ENCODE measurements at regions not wholly inside any gene's neighbourhood (a gene's known extent, or its start where the extent isn't known, plus 50 kb on each side); places are given as distances from the start of the nearest gene placed in this dataset.

DNA sequence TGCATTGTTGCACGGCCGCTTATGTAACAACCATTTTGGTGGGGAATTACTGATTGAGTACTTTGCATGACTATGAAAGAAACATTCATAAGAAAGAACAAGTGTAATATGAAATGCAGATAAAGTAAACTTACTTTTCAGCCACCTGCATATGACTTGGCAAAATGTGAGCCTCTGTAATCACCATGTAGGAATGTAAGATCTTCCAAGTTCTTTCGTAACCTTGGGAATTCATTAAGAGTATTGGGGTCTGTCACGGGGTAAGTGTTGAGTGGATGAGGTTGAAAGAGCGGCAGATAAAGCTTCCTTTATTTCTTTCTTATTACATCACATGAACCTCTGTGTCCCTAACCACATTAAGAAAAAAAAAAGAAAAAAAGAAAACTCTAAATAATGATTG, 348.5 kb upstream of the NR3C2 start:
- no peak overlapping the region for H3K4me3 ChIP-seq (ENCODE audit: low read depth, low read length)
- in situ Hi-C loops (cut with HindIII; ENCODE audit: low sequenced_read_pairs) = no loop called here
- TF ChIP-seq, protein P1, sequence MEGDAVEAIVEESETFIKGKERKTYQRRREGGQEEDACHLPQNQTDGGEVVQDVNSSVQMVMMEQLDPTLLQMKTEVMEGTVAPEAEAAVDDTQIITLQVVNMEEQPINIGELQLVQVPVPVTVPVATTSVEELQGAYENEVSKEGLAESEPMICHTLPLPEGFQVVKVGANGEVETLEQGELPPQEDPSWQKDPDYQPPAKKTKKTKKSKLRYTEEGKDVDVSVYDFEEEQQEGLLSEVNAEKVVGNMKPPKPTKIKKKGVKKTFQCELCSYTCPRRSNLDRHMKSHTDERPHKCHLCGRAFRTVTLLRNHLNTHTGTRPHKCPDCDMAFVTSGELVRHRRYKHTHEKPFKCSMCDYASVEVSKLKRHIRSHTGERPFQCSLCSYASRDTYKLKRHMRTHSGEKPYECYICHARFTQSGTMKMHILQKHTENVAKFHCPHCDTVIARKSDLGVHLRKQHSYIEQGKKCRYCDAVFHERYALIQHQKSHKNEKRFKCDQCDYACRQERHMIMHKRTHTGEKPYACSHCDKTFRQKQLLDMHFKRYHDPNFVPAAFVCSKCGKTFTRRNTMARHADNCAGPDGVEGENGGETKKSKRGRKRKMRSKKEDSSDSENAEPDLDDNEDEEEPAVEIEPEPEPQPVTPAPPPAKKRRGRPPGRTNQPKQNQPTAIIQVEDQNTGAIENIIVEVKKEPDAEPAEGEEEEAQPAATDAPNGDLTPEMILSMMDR (IDR thresholded peaks at IDR 0.05; ENCODE audit: low read depth, low read length, missing control alignments) = no peak
- no peak for DNase-seq (ENCODE audit: low read depth)

DNA sequence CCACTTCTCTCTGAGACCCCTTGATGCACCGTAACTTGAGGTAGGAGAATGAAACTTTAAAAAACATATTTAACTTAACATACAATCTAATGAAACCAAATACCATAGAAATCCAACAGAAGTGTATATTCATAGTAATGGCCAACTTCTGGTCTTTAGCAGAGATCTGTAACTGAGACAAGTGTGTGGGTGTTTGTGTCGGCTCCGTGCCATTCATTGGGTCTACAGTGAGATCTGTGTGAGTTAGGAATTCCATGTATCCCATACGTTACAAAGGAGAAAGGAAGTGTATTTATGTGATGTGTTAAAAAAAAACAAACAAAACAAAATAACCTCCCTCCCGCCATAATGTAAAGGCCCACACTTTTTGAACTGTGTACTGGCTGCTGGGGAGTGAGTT, 348.0 kb upstream of the NR3C2 start:
- DNase-seq (ENCODE audit: low read depth) = no peak
- TF ChIP-seq, protein P1 (IDR thresholded peaks at IDR 0.05; ENCODE audit: low read depth, low read length, missing control alignments) = no peak
- in situ Hi-C loops (cut with HindIII; ENCODE audit: low sequenced_read_pairs) = no loop called here
- no peak overlapping the region for H3K4me3 ChIP-seq (ENCODE audit: low read depth, low read length)

DNA sequence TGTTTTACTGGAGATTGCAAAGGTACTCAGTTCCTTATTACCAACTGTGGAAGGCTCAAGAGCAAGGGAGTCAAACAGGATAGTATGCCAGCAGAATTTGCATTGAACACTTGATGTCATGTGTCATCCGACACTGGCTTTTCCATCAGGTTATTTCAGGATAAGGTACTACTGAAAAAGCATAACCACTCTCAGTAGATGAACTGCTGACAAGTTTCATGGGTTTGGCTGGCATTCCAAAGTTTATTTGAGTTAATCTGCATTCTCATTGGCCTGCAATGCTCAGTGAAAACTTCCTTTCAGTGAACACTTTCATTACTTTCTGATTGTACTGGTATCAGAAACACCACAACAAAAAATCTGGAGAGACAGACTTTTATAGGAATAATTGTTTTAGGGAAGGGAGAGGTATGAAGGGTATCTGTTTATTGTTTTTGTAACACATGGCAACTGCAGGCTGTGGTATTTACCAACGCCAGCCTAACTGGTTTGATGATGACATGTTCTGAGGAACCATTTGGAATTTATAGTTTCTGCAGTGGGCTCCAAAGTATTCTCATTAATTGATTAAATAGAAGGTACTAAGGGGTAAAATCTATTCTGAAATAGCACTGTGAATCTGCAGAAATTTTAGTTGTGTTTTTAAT, 345.7 kb upstream of the NR3C2 start:
- in situ Hi-C loops (cut with HindIII; ENCODE audit: low sequenced_read_pairs) = no loop called here
- no peak overlapping the region for H3K4me3 ChIP-seq (ENCODE audit: low read depth, low read length)
- TF ChIP-seq, protein P1 (IDR thresholded peaks at IDR 0.05; ENCODE audit: low read depth, low read length, missing control alignments) = no peak
- DNase-seq (ENCODE audit: low read depth) = peak; percentile 61

DNA sequence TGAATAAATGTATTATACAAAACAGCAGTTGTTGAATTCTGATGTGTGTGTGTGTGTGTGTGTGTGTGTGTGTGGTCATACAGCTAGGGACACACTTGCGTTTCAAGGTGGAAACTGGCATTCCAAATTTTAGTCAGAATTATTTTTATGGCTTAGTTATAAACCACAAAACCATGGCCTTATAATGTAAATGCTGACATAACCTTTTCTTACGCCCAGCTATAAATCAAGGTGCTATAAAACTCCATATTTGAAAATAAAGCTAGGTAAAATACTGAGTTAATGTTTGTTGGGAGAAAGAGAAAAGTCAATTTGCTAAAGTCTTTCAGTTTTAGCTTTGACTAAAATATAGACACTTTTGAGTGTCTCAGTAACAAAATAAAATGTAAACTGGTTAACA, 345.1 kb upstream of the NR3C2 start:
- in situ Hi-C loops (cut with HindIII; ENCODE audit: low sequenced_read_pairs) = no loop called here
- H3K4me3 ChIP-seq (ENCODE audit: low read depth, low read length) = no peak overlapping the region
- no peak for DNase-seq (ENCODE audit: low read depth)
- TF ChIP-seq, protein P1 (IDR thresholded peaks at IDR 0.05; ENCODE audit: low read depth, low read length, missing control alignments) = no peak

DNA sequence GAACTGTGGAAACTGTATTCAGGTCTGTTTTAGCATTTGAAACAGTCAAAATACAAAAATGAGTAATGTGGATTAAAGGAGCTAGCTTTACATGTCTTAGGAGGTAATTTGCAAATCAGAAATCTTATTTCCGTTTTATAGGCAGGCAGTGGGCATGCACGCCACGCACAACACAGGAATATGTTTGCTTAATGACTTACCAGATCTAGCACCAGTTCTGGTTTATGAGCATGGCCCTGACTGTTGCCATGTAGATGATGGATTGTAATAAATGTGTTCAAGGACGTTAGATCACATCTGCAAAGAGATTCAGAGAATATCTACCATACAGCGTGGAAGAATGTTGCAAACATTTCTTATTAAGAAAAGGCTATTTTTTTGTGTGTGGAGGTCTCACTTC, 344.5 kb upstream of the NR3C2 start:
- in situ Hi-C loops (cut with HindIII; ENCODE audit: low sequenced_read_pairs) = no loop called here
- TF ChIP-seq, protein P1 (IDR thresholded peaks at IDR 0.05; ENCODE audit: low read depth, low read length, missing control alignments) = no peak
- H3K4me3 ChIP-seq (ENCODE audit: low read depth, low read length) = no peak overlapping the region

DNA sequence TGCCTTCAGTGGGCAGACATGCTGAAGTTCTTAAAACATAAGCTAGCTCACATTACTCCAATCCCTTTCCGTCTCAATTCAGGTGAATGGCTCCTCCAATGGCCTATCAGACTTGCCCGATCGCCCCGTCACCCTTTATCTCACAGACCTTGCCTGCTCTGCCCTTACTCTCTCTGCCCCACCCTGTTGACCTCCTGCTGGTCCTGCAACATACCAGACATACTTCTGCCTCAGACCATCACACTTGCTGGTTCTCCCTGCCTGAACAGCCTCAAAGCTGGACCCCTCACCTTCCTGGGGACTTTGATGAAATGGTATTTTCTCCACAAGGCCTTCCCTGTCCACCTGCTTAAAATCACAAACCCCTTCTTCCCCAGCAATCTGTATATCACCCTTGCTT, 340.1 kb upstream of the NR3C2 start:
- no peak overlapping the region for H3K4me3 ChIP-seq (ENCODE audit: low read depth, low read length)

More for the DNA sequence above, 344.5 kb upstream of the NR3C2 start:
- no peak for DNase-seq (ENCODE audit: low read depth)

More for the DNA sequence above, 340.1 kb upstream of the NR3C2 start:
- TF ChIP-seq, protein P1 (IDR thresholded peaks at IDR 0.05; ENCODE audit: low read depth, low read length, missing control alignments) = no peak
- in situ Hi-C loops (cut with HindIII; ENCODE audit: low sequenced_read_pairs) = no loop called here
- DNase-seq (ENCODE audit: low read depth) = no peak

All from astrocyte of the cerebellum (primary cell).